CD4-positive, alpha-beta T cell treated with Interleukin-15 for 4 hours (primary cell): ENCODE measurements at regions not wholly inside any gene's neighbourhood (a gene's known extent, or its start where the extent isn't known, plus 50 kb on each side); places are given as distances from the start of the nearest gene placed in this dataset.

ENCODE experiments used
- DNase-seq: peaks from one replicate; pipeline ENCODE4 v3.0.0-alpha.2; 2020; ENCODE audit warnings: low spot score

- no peak for DNase-seq
These were observed 660.7 kb upstream of the RAB6C start for GRCh38 chr2:129318581-129319421.

DNA sequence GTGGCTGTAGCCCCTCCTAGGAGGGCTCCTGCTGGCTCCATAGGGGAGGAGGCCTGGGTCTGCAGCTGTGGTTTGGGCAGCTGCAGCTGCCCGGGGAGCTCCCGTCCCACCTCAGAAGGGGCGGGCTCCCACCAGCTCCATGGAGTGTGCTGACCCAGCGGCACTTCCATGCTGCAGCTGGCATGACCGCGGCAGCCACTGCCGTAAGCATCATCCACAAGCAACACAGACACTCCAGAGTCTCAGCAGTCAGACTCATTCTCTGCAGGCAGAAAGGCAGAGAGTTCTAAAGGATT, 660.1 kb upstream of the RAB6C start:
- no peak for DNase-seq

DNA sequence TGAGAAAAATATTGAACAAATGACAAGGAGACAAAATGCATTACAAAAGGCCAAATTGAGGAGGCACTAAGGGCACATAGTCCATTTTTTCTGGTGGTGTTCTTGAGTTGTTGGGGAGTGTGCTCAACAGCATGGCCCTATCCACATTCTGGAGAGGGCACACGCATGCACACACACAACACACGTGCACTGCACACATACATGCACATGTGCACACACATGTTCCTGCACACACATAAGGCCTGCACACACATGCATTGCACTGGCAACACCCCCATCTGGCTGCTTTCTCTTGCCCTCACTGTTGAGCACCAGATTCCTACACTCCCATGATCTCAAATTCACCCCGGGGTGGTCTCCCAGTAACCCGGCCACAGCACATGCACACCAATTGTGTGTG, 659.2 kb upstream of the RAB6C start:
- no peak for DNase-seq

DNA sequence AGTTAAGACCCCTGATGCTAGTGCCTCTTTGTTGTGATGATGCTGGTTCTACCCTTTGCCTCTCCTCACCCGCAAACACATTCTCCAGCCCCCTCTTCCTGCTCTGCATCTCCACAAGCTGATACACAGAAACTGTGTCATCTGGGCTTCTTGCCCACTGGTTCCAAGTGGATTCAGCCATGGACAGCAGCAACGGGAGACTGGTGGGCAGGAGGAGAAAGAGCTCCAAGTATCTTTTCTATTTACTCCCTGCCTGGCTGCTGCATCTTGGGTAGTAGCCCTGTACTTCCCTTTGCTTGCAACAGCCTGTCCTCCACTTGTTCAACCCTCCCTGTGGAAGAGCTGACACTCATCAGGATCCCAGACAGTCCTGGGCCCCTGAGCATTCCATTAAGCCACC, 655.1 kb upstream of the RAB6C start:
- no peak for DNase-seq

- DNase-seq: no peak
These were observed 654.3 kb upstream of the RAB6C start for GRCh38 chr2:129325151-129325550.

DNA sequence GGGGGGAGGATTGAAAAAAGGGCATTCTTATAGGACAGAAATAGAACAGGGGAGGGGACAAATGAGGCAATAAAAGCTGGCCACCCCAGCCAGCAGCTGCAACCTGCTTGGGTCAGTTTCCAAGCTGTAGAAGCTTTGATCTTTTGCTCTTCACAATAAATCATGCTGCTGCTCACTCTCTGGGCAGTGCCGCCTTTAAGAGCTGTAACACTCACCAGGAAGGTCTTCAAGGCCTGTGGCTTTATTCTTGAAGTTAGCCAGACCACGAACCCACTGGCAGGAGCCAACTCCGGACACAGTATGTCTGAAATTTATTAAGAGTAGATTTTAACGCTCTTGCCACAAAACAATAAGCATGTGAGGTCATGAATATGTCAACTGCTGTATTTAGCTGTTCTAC, 649.9 kb upstream of the RAB6C start:
- DNase-seq: no peak

GRCh38 chr2:129330504-129330903, 649.0 kb upstream of the RAB6C start:
- DNase-seq: no peak

- no peak for DNase-seq
These were observed 647.8 kb upstream of the RAB6C start for GRCh38 chr2:129331638-129332037.

- no peak for DNase-seq
These were observed 645.3 kb upstream of the RAB6C start for GRCh38 chr2:129334128-129334527.

DNA sequence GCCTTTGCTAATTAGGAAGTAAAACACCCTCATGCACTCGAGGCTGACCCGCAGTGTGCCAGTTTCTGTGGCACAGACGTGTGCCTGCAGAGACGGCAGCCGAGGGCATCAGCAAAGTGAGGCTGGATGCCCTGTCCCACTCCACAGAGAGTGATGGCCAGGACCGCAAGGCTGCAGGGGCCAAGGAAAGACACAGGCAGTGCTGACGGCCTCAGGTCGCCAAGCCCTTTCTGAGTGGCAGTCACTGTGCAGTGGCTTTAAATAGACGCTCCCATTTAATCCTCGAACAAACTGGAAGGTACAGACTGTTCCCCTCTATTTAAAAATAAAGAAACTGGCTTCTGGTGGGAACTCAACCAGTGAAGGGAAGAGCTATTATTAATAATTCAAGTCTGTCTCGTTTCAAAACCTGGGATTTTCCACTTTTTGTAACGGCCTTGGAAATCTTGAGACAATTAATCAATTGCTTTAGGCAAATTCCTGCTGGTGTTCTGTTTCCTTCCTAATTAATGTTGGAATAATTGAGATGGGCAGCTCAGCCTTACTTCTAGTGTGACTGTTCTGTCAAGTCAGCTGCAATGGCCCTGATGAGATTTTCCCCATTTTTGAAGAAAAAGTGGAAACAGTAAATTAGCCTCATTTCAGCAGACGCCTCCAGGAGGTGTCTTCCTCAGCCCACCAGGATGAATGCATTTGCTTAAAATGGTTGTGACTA, 644.6 kb upstream of the RAB6C start:
- DNase-seq: no peak

- no peak for DNase-seq
These were observed 643.2 kb upstream of the RAB6C start for GRCh38 chr2:129336276-129336675.

GRCh38 chr2:129337076-129337475, 642.4 kb upstream of the RAB6C start:
- no peak for DNase-seq

- DNase-seq: no peak
These were observed 633.9 kb upstream of the RAB6C start for GRCh38 chr2:129345540-129345939.

- DNase-seq: no peak
These were observed 631.8 kb upstream of the RAB6C start for GRCh38 chr2:129347486-129348217.

DNA sequence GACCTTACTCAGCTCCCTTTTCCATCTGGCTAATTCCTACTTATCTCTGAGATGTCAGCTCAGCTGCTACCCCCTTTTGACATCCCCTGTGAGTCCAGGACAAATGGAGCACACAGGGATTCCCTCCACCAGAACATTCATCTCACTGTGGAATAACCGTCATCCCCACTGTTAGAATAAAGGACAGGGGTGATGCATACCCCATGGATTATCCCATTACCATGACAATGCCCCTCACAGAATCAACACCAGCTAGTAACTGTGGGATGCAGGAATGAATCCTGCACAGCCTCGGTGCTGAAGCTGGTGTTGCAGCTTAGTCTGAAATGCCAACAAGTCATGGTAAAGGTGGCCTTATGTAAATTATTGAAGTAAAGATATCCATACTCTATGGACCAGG, 624.8 kb upstream of the RAB6C start:
- DNase-seq: no peak

DNA sequence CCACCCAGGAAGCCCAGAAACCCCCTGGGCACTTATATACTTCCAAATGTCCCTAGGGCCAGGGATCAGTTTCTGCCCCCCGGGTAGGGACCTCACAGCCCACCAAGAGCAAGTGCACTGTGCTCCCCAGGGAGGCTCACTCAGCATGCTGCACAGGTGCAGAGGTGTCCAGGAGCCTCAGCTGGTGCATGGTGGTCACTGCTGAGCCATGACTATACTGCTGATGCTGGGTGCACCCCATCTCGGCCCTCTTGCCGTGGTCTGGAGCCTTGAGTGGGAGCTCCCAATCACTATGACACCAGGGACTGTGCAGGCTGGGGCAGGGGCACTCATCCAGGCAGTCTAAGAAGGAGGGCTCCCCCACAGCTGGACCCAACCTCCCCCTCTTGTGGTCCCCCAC, 617.8 kb upstream of the RAB6C start:
- DNase-seq: no peak

GRCh38 chr2:129366263-129366662, 613.2 kb upstream of the RAB6C start:
- no peak for DNase-seq

DNA sequence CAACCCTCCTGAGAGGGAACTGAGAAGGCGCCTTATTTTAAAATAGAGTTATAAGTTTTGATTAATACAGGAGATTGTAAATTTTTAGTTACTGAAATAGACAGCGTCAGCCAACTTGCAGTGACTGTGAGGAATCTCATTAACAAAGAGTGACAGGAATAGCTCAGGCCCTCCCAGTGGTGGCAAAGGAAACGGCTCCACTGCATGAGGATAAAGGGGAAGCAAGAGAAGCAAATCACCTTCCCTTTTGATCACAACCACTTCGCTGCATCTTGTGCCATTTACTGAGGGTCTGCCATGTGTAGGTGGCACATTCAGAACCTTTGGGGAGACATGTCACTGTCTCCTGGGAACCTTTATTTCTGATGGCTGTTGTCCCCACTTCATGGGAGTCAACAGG, 612.4 kb upstream of the RAB6C start:
- DNase-seq: no peak

GRCh38 chr2:129369437-129369836, 610.0 kb upstream of the RAB6C start:
- DNase-seq: no peak

DNA sequence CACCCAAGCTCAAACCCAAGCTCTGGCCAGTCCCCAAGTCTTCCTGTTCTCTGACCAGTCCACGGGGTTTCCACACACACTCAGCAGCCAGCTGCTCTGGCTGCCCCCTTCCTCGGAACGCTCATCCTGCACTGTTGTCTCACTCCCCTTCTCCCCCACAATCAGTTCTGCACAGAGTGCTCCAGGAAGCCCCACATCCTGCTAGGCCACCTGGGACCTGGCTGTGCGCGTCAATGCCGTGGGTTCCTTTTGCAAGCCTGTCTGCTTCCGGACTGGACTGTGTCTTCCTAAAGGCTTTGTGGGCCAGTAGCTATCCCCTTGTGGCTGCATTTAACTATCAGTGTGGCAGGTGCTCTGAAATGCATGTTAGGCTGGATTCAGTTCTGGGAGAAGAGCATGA, 605.0 kb upstream of the RAB6C start:
- DNase-seq: no peak

GRCh38 chr2:129375632-129376425, 603.6 kb upstream of the RAB6C start:
- no peak for DNase-seq

- no peak for DNase-seq
These were observed 602.9 kb upstream of the RAB6C start for GRCh38 chr2:129376426-129377077.
